AG09309 (cell line): ENCODE measurements at regions not wholly inside any gene's neighbourhood (a gene's known extent, or its start where the extent isn't known, plus 50 kb on each side); places are given as distances from the start of the nearest gene placed in this dataset.

Experiments
- DNase-seq: peaks from one replicate; pipeline ENCODE4 v3.0.0-alpha.2; 2010; ENCODE audit warnings: low read depth
- H3K4me3 ChIP-seq: 2 replicates; pipeline ENCODE4 v1.5.1; 2011; ENCODE audit warnings: mild to moderate bottlenecking, low read depth, low read length, moderate library complexity; ENCODE audit not compliant: control insufficient read depth
- CTCF ChIP-seq: IDR thresholded peaks from 2 replicates; pipeline ENCODE4 v1.5.1; 2011; ENCODE audit warnings: mild to moderate bottlenecking, low read depth, low read length, inconsistent platforms; ENCODE audit not compliant: insufficient read depth, control insufficient read depth; ENCODE audit errors: missing control alignments

- TF ChIP-seq CTCF = no peak
- H3K4me3 ChIP-seq = no peak overlapping the region
- no peak for DNase-seq
Observed at GRCh38 chr9:1311462-1312042, 261.4 kb downstream of the DMRT2 start.

- no peak overlapping the region for H3K4me3 ChIP-seq
- TF ChIP-seq CTCF = no peak
- no peak for DNase-seq
Observed at GRCh38 chr9:1319436-1319835, 269.3 kb downstream of the DMRT2 start.

DNA sequence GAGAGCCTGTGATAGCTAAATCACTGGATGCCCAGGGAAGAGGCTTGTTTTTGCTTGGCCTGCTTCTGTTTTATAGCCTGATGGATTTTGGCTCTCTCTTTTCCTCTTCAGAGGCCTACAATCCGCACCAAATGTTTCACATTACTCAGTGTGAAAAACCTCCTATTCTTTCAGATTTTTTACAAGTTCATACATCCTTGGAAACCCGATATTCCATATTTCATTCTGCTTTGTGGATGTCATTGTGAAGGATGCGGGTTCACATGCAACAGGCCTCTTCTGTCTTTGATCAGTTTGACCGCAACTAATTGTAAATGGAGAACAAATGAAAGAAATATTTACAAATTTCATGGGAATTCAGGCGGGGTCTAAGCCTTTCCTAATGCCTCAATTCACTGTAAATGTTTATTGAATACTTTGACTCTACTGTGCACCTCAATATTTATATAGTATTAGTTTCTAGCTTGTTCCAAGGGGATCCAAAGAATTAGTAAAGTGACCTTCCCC lies 269.9 kb downstream of the DMRT2 start:
- TF ChIP-seq CTCF = no peak
- H3K4me3 ChIP-seq = no peak overlapping the region
- DNase-seq = no peak

DNA sequence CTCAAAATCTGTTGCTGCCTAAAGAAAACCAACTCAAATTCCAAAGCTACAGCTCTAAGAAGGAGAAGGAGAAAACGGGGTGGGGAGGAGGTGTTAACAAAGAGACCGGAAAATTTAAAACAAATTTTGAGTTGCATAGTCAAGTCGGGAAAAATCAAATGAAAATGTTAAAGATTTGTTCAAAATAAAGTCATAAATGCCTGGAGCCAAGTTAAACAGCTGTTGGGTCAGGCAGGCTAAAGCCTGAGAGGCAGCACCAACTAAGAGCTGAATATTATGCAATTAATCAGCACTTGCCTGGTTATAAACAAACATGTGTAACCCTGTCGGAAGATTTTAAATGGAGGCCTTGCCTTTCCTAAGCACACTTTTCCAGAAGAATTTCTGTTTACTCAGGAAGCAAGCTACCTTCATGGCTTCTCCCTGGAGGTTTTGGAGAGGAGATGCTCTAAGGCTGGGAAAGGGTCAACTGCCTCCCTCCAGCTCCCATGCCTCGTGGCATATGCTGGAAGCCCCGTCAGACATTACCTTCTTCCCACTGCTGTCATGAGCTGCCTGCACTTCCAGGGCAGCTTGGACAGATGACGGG lies 270.5 kb downstream of the DMRT2 start:
- TF ChIP-seq CTCF = no peak
- no peak overlapping the region for H3K4me3 ChIP-seq
- no peak for DNase-seq

- no peak for TF ChIP-seq CTCF
- DNase-seq = no peak
- H3K4me3 ChIP-seq = no peak overlapping the region
Observed at GRCh38 chr9:1327467-1327866, 277.3 kb downstream of the DMRT2 start.

GRCh38 chr9:1328341-1328740 lies 278.2 kb downstream of the DMRT2 start:
- no peak for DNase-seq
- TF ChIP-seq CTCF = no peak
- no peak overlapping the region for H3K4me3 ChIP-seq

DNA sequence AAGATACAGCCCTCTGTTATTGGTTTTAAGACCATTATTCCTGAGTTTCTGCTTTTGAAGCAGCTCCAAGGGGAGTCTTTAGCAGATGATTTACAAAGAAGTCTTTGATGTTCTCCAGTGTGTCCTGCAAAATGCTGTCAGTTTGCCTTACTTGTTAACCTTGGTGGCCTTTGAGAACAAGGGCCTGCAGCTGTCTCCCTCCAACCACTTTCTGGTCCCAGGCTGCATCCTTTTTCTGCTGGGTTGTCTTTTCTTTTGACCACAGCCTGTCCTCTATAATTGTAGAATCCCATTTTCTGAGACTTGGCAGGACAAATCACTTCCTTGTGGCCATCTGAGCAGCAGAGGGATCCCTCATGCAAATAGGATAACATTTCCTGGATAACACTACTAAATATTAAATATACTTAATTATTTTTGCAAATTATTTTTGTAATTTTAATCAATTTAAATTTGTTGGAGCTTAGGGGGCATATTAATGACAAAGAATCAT lies 281.4 kb downstream of the DMRT2 start:
- no peak for DNase-seq
- H3K4me3 ChIP-seq = no peak overlapping the region
- TF ChIP-seq CTCF = no peak
